ENCODE measurements at regions not wholly inside any gene's neighbourhood (a gene's known extent, or its start where the extent isn't known, plus 50 kb on each side); places are given as distances from the start of the nearest gene placed in this dataset.
A peak's percentile ranks its signal among the peaks of the same experiment; 100 is the strongest.
"Not testable (repeated sequence)": the region's sequence is repeated elsewhere in the genome, so short reads cannot be mapped to it uniquely, and the experiment has no call there.

- Mint-ChIP-seq H3K4me3 (no peak overlapping the region), H3K4me1 (ENCODE audit: low read depth) (peaks cover 8% of the 10 kb centered on the region), H3K9me3 (ENCODE audit: insufficient read depth) (no peaks in the 10 kb centered on the region), H3K27me3 (ENCODE audit: low read depth) (peaks cover 7% of the 10 kb centered on the region), H3K36me3 (ENCODE audit: low read depth) (no peaks in the 10 kb centered on the region), H3K27ac (no peak overlapping the region)
- ChIA-PET POLR2A (no interaction called here), CTCF (no interaction called here)
- no peak for ATAC-seq
- DNase-seq: no peak
Measured at GRCh38 chr5:60546207-60546606, 153.8 kb downstream of the DEPDC1B start.

GRCh38 chr5:60545551-60545950, 154.4 kb downstream of the DEPDC1B start:
- Mint-ChIP-seq H3K27me3 (ENCODE audit: low read depth) (peaks cover 7% of the 10 kb centered on the region), H3K4me3 (no peak overlapping the region), H3K4me1 (ENCODE audit: low read depth) (peaks cover 8% of the 10 kb centered on the region), H3K9me3 (ENCODE audit: insufficient read depth) (no peaks in the 10 kb centered on the region), H3K36me3 (ENCODE audit: low read depth) (no peaks in the 10 kb centered on the region), H3K27ac (no peak overlapping the region)
- CTCF ChIA-PET: no interaction called here
- POLR2A ChIA-PET: no interaction called here
- DNase-seq (no peak), ATAC-seq (no peak)

GRCh38 chr5:60544142-60544541, 155.8 kb downstream of the DEPDC1B start:
- ATAC-seq: no peak
- H3K9me3 Mint-ChIP-seq (ENCODE audit: insufficient read depth): no peaks in the 10 kb centered on the region
- H3K27me3 Mint-ChIP-seq (ENCODE audit: low read depth): peaks cover 11% of the 10 kb centered on the region
- H3K4me3 Mint-ChIP-seq: no peak overlapping the region
- H3K4me1 Mint-ChIP-seq (ENCODE audit: low read depth): peaks cover 16% of the 10 kb centered on the region
- CTCF ChIA-PET: no interaction called here
- DNase-seq: no peak
- no peaks in the 10 kb centered on the region for H3K36me3 Mint-ChIP-seq (ENCODE audit: low read depth)
- POLR2A ChIA-PET: no interaction called here
- H3K27ac Mint-ChIP-seq: no peak overlapping the region

- H3K4me1 Mint-ChIP-seq (ENCODE audit: low read depth): peaks cover 18% of the 10 kb centered on the region
- H3K27me3 Mint-ChIP-seq (ENCODE audit: low read depth): peaks cover 14% of the 10 kb centered on the region
- ChIA-PET CTCF (no interaction called here), POLR2A (no interaction called here)
- no peaks in the 10 kb centered on the region for H3K9me3 Mint-ChIP-seq (ENCODE audit: insufficient read depth)
- no peak overlapping the region for H3K27ac Mint-ChIP-seq
- H3K36me3 Mint-ChIP-seq (ENCODE audit: low read depth): no peaks in the 10 kb centered on the region
- H3K4me3 Mint-ChIP-seq: no peak overlapping the region
- ATAC-seq (no peak), DNase-seq (no peak)
Measured at GRCh38 chr5:60541980-60542379, 158.0 kb downstream of the DEPDC1B start.

- Mint-ChIP-seq H3K4me1 (ENCODE audit: low read depth) (peaks cover 18% of the 10 kb centered on the region), H3K36me3 (ENCODE audit: low read depth) (no peaks in the 10 kb centered on the region), H3K4me3 (no peak overlapping the region), H3K9me3 (ENCODE audit: insufficient read depth) (no peaks in the 10 kb centered on the region), H3K27me3 (ENCODE audit: low read depth) (peaks cover 14% of the 10 kb centered on the region), H3K27ac (no peak overlapping the region)
- ChIA-PET POLR2A (no interaction called here), CTCF (interaction anchor here (0.6 kb wide), 1 partner anchor 45 kb away, joined by 3 read pairs; no protein-coding TSS in a partner anchor)
- ATAC-seq (peak; percentile 42), DNase-seq (no peak)
Measured at GRCh38 chr5:60540856-60541805, 158.8 kb downstream of the DEPDC1B start.

- ATAC-seq (peak; percentile 36), DNase-seq (no peak)
- CTCF ChIA-PET: no interaction called here
- POLR2A ChIA-PET: no interaction called here
- Mint-ChIP-seq H3K4me1 (ENCODE audit: low read depth) (peaks cover 18% of the 10 kb centered on the region), H3K36me3 (ENCODE audit: low read depth) (no peaks in the 10 kb centered on the region), H3K9me3 (ENCODE audit: insufficient read depth) (no peaks in the 10 kb centered on the region), H3K4me3 (no peak overlapping the region), H3K27ac (no peak overlapping the region), H3K27me3 (ENCODE audit: low read depth) (peaks cover 14% of the 10 kb centered on the region)
Measured at GRCh38 chr5:60538955-60539866, 160.8 kb downstream of the DEPDC1B start.

- ChIA-PET CTCF (no interaction called here), POLR2A (no interaction called here)
Measured at GRCh38 chr5:60538426-60538825, 161.5 kb downstream of the DEPDC1B start.

GRCh38 chr5:60535951-60536350, 164.0 kb downstream of the DEPDC1B start:
- no peak overlapping the region for H3K27ac Mint-ChIP-seq
- no peak overlapping the region for H3K4me3 Mint-ChIP-seq
- no peak for DNase-seq
- CTCF ChIA-PET: no interaction called here
- no peak for ATAC-seq
- H3K9me3 Mint-ChIP-seq (ENCODE audit: insufficient read depth): no peaks in the 10 kb centered on the region
- H3K36me3 Mint-ChIP-seq (ENCODE audit: low read depth): no peaks in the 10 kb centered on the region
- POLR2A ChIA-PET: no interaction called here
- H3K27me3 Mint-ChIP-seq (ENCODE audit: low read depth): peaks cover 7% of the 10 kb centered on the region
- peaks cover 10% of the 10 kb centered on the region for H3K4me1 Mint-ChIP-seq (ENCODE audit: low read depth)

More at GRCh38 chr5:60538426-60538825, 161.5 kb downstream of the DEPDC1B start:
- no peak overlapping the region for H3K27ac Mint-ChIP-seq
- no peaks in the 10 kb centered on the region for H3K9me3 Mint-ChIP-seq (ENCODE audit: insufficient read depth)
- H3K36me3 Mint-ChIP-seq (ENCODE audit: low read depth): no peaks in the 10 kb centered on the region
- peaks cover 18% of the 10 kb centered on the region for H3K4me1 Mint-ChIP-seq (ENCODE audit: low read depth)
- DNase-seq (no peak), ATAC-seq (no peak)
- peaks cover 14% of the 10 kb centered on the region for H3K27me3 Mint-ChIP-seq (ENCODE audit: low read depth)
- no peak overlapping the region for H3K4me3 Mint-ChIP-seq

- ATAC-seq (no peak), DNase-seq (no peak)
- no peaks in the 10 kb centered on the region for H3K36me3 Mint-ChIP-seq (ENCODE audit: low read depth)
- H3K4me1 Mint-ChIP-seq (ENCODE audit: low read depth): peaks cover 10% of the 10 kb centered on the region
- ChIA-PET CTCF (no interaction called here), POLR2A (no interaction called here)
- no peaks in the 10 kb centered on the region for H3K9me3 Mint-ChIP-seq (ENCODE audit: insufficient read depth)
- no peak overlapping the region for H3K4me3 Mint-ChIP-seq
- H3K27me3 Mint-ChIP-seq (ENCODE audit: low read depth): peaks cover 7% of the 10 kb centered on the region
- H3K27ac Mint-ChIP-seq: no peak overlapping the region
Measured at GRCh38 chr5:60535198-60535597, 164.8 kb downstream of the DEPDC1B start.

- H3K4me3 Mint-ChIP-seq: no peak overlapping the region
- CTCF ChIA-PET: no interaction called here
Measured at GRCh38 chr5:60533789-60534188, 166.2 kb downstream of the DEPDC1B start.

GRCh38 chr5:60532796-60533195, 167.2 kb downstream of the DEPDC1B start:
- H3K27ac Mint-ChIP-seq; CTCF ChIA-PET; H3K4me1 Mint-ChIP-seq (ENCODE audit: low read depth); ATAC-seq; H3K27me3 Mint-ChIP-seq (ENCODE audit: low read depth); H3K4me3 Mint-ChIP-seq; POLR2A ChIA-PET; H3K9me3 Mint-ChIP-seq (ENCODE audit: insufficient read depth); DNase-seq; H3K36me3 Mint-ChIP-seq (ENCODE audit: low read depth): not testable (repeated sequence)

More at GRCh38 chr5:60533789-60534188, 166.2 kb downstream of the DEPDC1B start:
- H3K9me3 Mint-ChIP-seq (ENCODE audit: insufficient read depth): no peaks in the 10 kb centered on the region
- DNase-seq: no peak
- POLR2A ChIA-PET: no interaction called here
- peaks cover 2% of the 10 kb centered on the region for H3K27me3 Mint-ChIP-seq (ENCODE audit: low read depth)
- no peaks in the 10 kb centered on the region for H3K4me1 Mint-ChIP-seq (ENCODE audit: low read depth)
- no peak for ATAC-seq
- H3K36me3 Mint-ChIP-seq (ENCODE audit: low read depth): no peaks in the 10 kb centered on the region
- H3K27ac Mint-ChIP-seq: no peak overlapping the region
